Endometrium (tissue), 2 donors: ENCODE measurements at regions not wholly inside any gene's neighbourhood (a gene's known extent, or its start where the extent isn't known, plus 50 kb on each side); places are given as distances from the start of the nearest gene placed in this dataset.
"Not testable (repeated sequence)": the region's sequence is repeated elsewhere in the genome, so short reads cannot be mapped to it uniquely, and the experiment has no call there.

Experiments used
- FAIRE-seq: peaks from 2 replicates; lab custom pipeline; 2012; peaks lifted over from hg19 to GRCh38; lab: Jason Lieb, UNC
- donor health status: control.
- donor health status: control.

GRCh38 chr3:194043516-194043915 lies 92.4 kb upstream of the HES1 start:
- FAIRE-seq: no peak

DNA sequence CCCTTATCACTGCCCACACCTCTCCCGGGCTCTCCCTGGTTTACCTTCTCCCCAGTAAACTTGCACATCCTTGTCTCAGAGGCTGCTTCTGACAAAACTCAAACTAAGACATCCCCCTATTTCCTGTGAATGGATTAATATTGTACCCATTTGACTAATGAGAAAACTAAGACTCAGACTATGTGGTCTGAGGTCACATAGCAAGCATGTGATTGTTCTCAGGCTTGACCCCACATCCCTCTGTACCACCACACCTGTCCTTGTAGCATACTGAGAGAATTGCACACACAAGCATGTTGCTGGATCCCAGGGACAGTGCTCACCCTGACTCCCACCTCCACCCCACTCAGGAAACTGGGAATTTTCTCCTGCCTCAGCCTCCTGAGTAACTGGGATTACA lies 90.7 kb upstream of the HES1 start:
- FAIRE-seq: no peak

DNA sequence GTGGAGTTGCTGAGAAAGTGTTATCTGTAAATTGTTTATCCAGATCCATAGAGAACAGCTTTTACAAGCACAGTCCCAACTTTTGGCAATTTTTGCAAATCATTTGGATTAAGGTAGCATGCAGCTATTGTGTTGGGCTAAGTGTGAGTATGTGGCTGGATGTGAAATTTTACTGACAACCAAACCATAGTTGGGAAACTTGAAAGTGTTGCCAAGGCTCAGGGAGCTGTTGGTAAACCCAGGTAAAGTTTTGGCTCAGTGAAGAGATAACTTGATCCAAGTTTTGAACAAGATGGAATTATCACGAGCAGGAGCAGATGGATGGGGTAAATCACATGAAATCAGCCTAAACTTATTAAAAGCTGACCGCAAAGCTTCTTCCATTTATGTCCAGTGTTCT lies 90.0 kb upstream of the HES1 start:
- no peak for FAIRE-seq

GRCh38 chr3:194046531-194046930 lies 89.4 kb upstream of the HES1 start:
- no peak for FAIRE-seq

DNA sequence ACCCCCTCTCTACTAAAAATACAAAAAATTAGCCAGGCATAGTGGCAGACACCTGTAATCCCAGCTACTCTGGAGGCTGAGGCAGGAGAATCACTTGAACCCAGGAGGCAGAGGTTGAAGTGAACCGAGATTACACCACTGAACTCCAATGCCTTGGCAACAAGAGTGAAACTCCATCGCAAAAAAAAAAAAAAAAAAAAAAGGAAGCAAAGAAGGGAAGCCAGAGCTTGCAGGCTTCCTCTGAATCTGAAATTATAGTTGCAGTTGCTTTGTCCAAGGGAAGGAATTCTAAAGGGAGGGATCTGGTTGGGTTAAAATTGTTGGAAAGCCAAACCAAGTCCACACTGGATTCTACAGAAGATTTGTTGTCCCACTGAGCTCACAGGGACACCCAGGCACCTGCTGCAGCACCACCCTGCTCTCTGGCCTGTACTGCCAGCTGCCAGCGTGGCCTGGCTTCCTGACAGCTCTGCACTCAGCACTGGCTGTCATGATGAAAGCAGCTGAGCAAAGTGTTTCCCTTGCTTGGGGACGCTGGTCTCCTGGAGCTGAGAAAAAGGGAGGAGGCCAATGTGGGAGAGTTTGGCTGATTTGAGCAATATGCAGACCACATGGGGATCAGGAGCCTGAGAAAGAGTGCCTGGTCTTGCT lies 88.8 kb upstream of the HES1 start:
- FAIRE-seq: no peak

- FAIRE-seq: no peak
Measured at GRCh38 chr3:194049394-194049793, 86.6 kb upstream of the HES1 start.

DNA sequence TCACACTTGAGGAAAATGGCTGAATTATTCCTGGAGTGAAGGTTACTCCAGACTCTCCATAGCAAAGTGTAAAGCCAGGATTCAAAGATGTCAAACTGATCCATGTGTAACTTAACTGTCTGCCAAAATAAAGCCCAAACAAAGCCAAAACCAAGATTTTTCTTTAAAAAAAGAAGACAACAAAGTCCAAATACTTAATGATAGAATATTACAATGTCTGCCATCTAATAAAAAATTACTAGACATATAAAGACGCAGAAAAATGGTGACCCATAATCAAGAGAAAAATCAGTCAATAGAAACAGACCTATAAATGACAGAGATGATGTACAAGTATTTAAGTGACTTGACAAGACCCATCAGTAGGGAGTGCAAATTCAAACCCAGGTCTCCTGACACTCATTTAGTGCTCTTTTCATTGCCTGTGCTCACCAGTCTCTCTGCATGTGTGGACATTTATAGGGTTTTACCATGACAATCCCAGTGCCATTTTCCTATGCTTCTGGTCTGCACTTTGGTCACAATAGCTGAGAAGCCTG lies 85.1 kb upstream of the HES1 start:
- FAIRE-seq: no peak

- FAIRE-seq: no peak
Measured at GRCh38 chr3:194051366-194052149, 84.4 kb upstream of the HES1 start.

DNA sequence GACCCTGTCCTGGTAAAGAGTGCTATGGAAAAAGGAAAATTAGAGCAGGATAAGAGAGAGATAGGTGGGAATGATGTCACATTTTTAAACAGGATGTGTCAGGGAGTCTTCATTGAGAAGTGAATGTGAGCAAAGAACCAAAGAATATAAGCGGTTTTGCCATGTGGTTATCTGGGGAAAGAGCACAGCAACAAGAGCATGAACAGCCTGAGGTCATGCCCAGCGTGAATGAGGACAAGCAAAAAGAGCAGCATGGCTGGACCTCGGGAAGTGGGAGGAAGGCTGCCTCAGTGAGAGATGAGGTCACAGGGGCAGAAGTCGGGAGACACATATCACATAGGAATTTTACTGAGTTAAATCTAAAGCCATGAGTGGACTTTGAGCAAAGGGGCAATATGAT lies 82.8 kb upstream of the HES1 start:
- FAIRE-seq: no peak

DNA sequence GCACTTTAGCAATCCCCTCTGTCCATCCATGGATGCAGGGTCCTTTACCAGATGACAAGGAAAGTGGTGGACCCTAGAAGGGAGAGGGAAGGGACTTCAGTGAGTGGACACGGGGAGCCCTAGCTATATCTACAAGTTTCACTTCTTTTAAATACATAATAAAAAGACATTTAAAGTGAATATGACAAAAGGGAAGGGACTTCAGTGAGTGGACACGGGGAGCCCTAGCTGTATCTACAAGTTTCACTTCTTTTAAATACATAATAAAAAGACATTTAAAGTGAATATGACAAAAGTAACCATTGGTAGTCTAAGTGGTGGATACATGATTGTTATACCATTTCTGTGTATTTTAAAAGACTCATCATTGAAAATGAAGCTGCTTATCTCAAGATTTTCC lies 81.9 kb upstream of the HES1 start:
- no peak for FAIRE-seq

DNA sequence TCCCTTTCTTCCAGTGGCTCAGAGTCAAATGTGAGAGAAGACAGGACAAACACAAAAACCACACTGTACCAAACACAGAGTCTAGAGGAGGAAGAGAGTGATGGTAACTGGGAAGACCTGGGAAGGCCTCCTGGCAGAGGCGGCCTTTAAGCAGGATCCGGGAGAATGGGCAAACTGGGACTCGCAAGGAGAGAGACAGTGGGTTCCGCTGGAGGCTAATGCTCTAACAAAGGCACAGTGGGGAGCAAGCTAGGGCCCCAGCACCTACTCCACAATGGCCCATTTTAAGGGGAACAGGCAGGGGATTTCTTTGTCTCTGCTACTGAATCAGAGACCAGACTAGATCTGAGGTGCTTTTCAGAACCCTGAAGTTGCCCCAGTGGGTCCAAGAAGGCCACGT lies 81.4 kb upstream of the HES1 start:
- no peak for FAIRE-seq

GRCh38 chr3:194054961-194055360 lies 81.0 kb upstream of the HES1 start:
- FAIRE-seq: no peak

GRCh38 chr3:194056323-194056722 lies 79.6 kb upstream of the HES1 start:
- FAIRE-seq: not testable (repeated sequence)

- no peak for FAIRE-seq
Measured at GRCh38 chr3:194056731-194057415, 79.1 kb upstream of the HES1 start.

DNA sequence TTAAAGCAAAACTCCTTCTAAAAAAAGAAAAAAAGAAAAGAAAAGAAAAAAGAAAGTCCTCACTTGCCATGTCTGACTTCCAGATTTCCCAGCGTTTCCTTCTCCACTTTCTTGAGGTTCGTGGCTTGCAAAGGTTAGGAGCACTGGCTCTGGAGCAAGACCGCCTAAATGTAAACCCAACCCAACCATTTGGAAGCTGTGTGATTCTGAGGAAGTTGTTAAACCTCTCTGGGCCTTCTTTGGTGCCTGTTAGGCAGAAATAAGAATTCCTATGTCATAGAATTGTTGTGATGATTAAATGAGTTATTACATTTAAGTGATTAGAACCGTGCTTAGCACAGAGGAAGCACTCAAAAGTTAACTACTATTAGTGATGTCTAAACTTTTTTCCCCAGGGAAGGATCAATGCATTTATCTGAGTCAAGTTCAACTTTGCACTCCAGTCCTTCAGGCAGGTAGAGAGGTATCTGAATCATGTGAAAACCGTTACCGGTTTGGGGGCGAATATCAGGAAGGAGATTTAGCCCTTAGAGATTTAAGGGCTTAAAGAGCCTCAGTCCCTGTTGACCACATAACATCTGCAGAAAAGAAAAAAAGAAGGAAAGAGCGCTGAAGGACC lies 78.3 kb upstream of the HES1 start:
- FAIRE-seq: no peak

DNA sequence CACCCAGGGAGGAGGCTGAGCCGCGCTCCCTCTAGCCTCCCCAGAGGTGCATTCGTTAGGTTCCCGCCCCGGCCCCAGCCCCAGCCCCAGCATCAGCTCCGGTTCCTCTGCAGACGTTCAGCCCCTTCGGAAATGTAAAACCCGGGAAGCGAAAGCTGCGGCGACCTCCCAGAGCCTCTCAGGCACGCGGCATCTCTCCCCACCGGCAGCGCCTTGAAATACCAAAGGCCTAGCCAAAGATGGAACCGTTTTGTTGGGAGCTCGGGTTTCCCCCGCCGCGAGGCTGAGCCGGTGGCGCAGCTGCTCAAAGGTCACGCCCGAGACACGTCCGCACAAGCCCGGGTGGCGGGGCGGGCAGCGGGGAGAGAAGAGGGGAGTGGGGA lies 77.8 kb upstream of the HES1 start:
- FAIRE-seq: no peak

- FAIRE-seq: peak; percentile 78
Measured at GRCh38 chr3:194058753-194059152, 77.2 kb upstream of the HES1 start.

DNA sequence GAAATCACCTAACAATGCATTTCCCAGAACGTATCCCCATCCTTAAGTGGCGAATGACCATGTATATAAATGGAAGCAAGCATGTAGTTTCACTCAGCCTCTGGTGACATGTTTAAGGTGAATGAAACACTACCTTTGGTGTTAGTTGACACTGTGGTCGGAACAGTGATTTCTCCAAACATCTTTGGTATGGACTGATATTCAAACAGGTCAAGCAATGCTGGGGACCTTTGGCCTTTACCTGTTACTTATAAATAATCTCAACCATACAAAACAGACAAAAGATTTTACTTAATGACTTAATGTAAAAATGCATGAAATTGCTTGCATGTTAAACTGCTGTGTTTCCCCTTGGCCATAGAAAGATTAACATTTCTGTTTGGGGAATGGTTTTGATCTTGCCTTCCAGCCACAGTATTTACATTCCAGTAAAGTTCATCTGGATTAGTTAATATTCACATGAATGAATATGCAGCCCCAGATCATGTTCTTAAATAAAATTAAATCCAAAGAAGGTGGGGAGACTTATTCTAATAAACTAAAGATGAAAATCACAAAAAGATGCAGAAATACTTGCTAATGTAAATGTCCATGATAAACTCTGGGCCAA lies 74.4 kb upstream of the HES1 start:
- FAIRE-seq: no peak

GRCh38 chr3:194062830-194063229 lies 73.1 kb upstream of the HES1 start:
- no peak for FAIRE-seq

GRCh38 chr3:194064380-194065332 lies 71.3 kb upstream of the HES1 start:
- FAIRE-seq: no peak

GRCh38 chr3:194067327-194067726 lies 68.6 kb upstream of the HES1 start:
- FAIRE-seq: not testable (repeated sequence)
